Naive thymus-derived CD4-positive, alpha-beta T cell (primary cell): ENCODE measurements at regions not wholly inside any gene's neighbourhood (a gene's known extent, or its start where the extent isn't known, plus 50 kb on each side); places are given as distances from the start of the nearest gene placed in this dataset.

ENCODE experiments used
- ATAC-seq: fragments of 150-1000 bp; cut with Tn5 transposase; 2 replicates; pipeline ENCODE4 v1.10.0; 2021; ENCODE audit warnings: mild to moderate bottlenecking, moderate library complexity
- CTCF ChIA-PET: fragments of 350-600 bp; sonication (Branson Sonifier 250); formaldehyde crosslinking; loops from one replicate; lab custom pipeline; 2021; ENCODE audit warnings: antibody characterized with exemption; lab: Charles Lee
- POLR2A ChIA-PET: fragments of 350-600 bp; sonication (Branson Sonifier 250); formaldehyde crosslinking; loops from one replicate; lab custom pipeline; 2021; ENCODE audit warnings: antibody characterized with exemption, inconsistent platforms; lab: Charles Lee
- DNase-seq, 9 donors: peaks; one replicate each; pipeline versions ENCODE4 v3.0.0 to v3.0.0-alpha.2; 2020 to 2022; ENCODE audit warnings: mixed read lengths in 1 of 9
- H3K27ac ChIP-seq: one replicate; pipeline ENCODE4 v1.7.0; 2013; ENCODE audit warnings: mild to moderate bottlenecking, low read depth, low read length, moderate library complexity
- H3K27me3 ChIP-seq, 2 donors: one replicate each; pipeline ENCODE4 v1.7.0; 2013; ENCODE audit warnings: low read length in 2 of 2, mild to moderate bottlenecking in 2 of 2, moderate library complexity in 2 of 2; ENCODE audit not compliant: control insufficient read depth in 2 of 2, insufficient read depth in 2 of 2
- H3K36me3 ChIP-seq, 3 experiments: 1 replicate in 2 of 3; 2 replicates in 1 of 3; pipeline ENCODE4 v1.7.0; 2013; ENCODE audit warnings: low read length in 3 of 3, mild to moderate bottlenecking in 3 of 3, moderate library complexity in 1 of 3; ENCODE audit not compliant: insufficient read depth in 3 of 3, control insufficient read depth in 2 of 3
- H3K4me1 ChIP-seq, 2 donors: one replicate each; pipeline ENCODE4 v1.7.0; 2013; ENCODE audit warnings: low read length in 2 of 2, mild to moderate bottlenecking in 2 of 2, moderate library complexity in 1 of 2; ENCODE audit not compliant: control insufficient read depth in 2 of 2, insufficient read depth in 2 of 2
- H3K4me3 ChIP-seq: 2 replicates; pipeline ENCODE4 v1.7.0; 2013; ENCODE audit warnings: mild to moderate bottlenecking, low read length
- H3K9me3 ChIP-seq, 3 experiments: 1 replicate in 2 of 3; 2 replicates in 1 of 3; pipeline ENCODE4 v1.7.0; 2013; ENCODE audit warnings: low read length in 3 of 3; ENCODE audit not compliant: control insufficient read depth in 2 of 3
- H3K27ac Mint-ChIP-seq, 9 donors: one replicate each; pipeline ENCODE4 v1.8.0; 2020 to 2022; ENCODE audit warnings: mixed read lengths in 9 of 9, mild to moderate bottlenecking in 8 of 9, moderate library complexity in 5 of 9, inconsistent platforms in 2 of 9
- H3K27me3 Mint-ChIP-seq, 5 donors: one replicate each; pipeline ENCODE4 v1.8.0; 2021 to 2022; ENCODE audit warnings: mixed read lengths in 5 of 5, mild to moderate bottlenecking in 1 of 5
- H3K36me3 Mint-ChIP-seq, 5 donors: one replicate each; pipeline ENCODE4 v1.8.0; 2020 to 2022; ENCODE audit warnings: mixed read lengths in 5 of 5, mild to moderate bottlenecking in 3 of 5, inconsistent platforms in 1 of 5
- H3K4me1 Mint-ChIP-seq, 7 donors: one replicate each; pipeline ENCODE4 v1.8.0; 2020 to 2022; ENCODE audit warnings: mixed read lengths in 7 of 7, mild to moderate bottlenecking in 3 of 7, inconsistent platforms in 1 of 7
- H3K4me3 Mint-ChIP-seq, 10 donors: one replicate each; pipeline ENCODE4 v1.8.0; 2020 to 2022; ENCODE audit warnings: mild to moderate bottlenecking in 10 of 10, mixed read lengths in 10 of 10, moderate library complexity in 6 of 10, inconsistent platforms in 2 of 10
- H3K9me3 Mint-ChIP-seq, 11 donors: one replicate each; pipeline ENCODE4 v1.8.0; 2020 to 2022; ENCODE audit warnings: mixed read lengths in 11 of 11, mild to moderate bottlenecking in 4 of 11, inconsistent platforms in 1 of 11, moderate library complexity in 1 of 11
- intact Hi-C, 2 donors: fragments of 100-400 bp; cut with micrococcal nuclease; formaldehyde crosslinking; loops; one replicate each; pipeline ENCODE4 v1.15.1; 2023

DNA sequence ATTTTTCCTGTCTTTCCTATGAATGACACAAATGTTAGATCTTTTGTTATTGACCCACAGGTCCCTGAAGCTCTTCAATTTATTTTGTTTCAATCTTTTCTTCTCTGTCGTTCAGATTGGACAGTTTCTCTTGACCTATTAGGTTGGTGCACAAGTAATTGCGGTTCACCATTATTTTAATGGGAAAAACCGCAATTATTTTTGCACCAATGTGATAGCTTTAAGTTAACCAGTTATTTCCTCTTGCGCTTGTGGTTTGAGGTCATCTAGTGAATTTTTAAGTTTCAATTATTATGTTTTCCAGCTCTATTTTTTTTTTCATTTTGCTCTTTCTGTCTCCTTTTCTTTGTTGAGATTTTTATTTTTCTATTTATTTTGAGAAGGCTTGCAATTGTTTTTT, 399.2 kb downstream of the INHBA start:
- Mint-ChIP-seq H3K27me3 (no peaks in the 10 kb centered on the region), H3K27ac (no peak overlapping the region), H3K9me3 (peaks cover 0 to 5% (median 1%) of the 10 kb centered on the region in 11 donors), H3K36me3 (no peaks in the 10 kb centered on the region), H3K4me3 (no peak overlapping the region), H3K4me1 (no peaks in the 10 kb centered on the region)
- H3K9me3 ChIP-seq, result no peaks in the 10 kb centered on the region
- DNase-seq (no peak), ATAC-seq (no peak)
- no peaks in the 10 kb centered on the region for H3K36me3 ChIP-seq
- no peaks in the 10 kb centered on the region for H3K27me3 ChIP-seq
- H3K4me3 ChIP-seq, result no peak overlapping the region
- no peak overlapping the region for H3K27ac ChIP-seq
- intact Hi-C loops, result no loop called here
- no peaks in the 10 kb centered on the region for H3K4me1 ChIP-seq
- CTCF ChIA-PET, result no interaction called here
- POLR2A ChIA-PET, result no interaction called here

DNA sequence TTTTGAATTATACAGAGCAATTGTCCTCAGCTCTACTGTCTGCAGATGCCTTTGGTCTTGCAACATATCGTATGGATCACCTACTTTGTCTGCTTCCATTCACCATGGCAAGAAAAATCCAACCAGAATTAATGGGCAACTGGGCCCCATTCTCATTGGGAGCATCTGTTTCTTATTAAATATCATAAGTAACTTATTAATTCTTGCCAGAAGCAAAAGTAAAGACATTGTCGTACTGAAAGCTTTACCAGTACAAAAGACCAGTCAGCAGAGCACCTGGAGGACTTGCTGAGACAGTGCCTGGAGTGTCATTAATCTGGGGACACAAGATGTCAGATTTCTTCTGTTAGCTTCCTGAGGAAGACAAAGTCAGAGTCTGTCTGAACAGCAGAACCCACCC, 404.5 kb downstream of the INHBA start:
- no peak overlapping the region for H3K27ac ChIP-seq
- ChIA-PET POLR2A (no interaction called here), CTCF (no interaction called here)
- Mint-ChIP-seq H3K4me3 (no peak overlapping the region), H3K36me3 (no peaks in the 10 kb centered on the region), H3K27ac (no peak overlapping the region), H3K9me3 (peaks cover 0 to 7% (median 3%) of the 10 kb centered on the region in 11 donors), H3K4me1 (no peaks in the 10 kb centered on the region), H3K27me3 (no peaks in the 10 kb centered on the region)
- H3K9me3 ChIP-seq, result no peaks in the 10 kb centered on the region
- intact Hi-C loops, result no loop called here
- H3K4me1 ChIP-seq, result no peaks in the 10 kb centered on the region
- no peaks in the 10 kb centered on the region for H3K27me3 ChIP-seq
- no peak overlapping the region for H3K4me3 ChIP-seq
- no peaks in the 10 kb centered on the region for H3K36me3 ChIP-seq
- ATAC-seq (no peak), DNase-seq (no peak)

DNA sequence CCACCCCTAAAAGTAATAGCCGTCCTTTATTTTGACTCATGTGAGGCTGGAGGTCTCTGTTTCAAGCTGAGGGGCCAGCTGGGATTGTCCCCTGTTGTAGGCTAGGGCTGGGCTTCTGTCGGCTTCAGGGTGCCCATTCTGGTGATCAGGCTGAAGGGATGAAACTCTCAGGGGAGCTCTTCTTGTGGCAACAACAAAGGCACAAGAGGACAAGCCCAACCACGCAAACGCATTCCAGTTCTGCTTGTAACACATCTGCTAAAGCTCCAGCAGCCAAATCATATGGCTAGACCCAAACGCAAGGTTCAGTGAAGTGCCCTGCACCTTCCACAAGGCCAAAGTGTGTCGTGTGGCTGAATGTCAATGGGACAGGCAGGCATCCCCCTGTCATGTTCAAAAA, 405.7 kb downstream of the INHBA start:
- H3K4me3 Mint-ChIP-seq, result no peak overlapping the region
- H3K27ac Mint-ChIP-seq, result no peak overlapping the region
- no peak overlapping the region for H3K4me3 ChIP-seq
- ATAC-seq, result no peak
- H3K4me1 ChIP-seq, result no peaks in the 10 kb centered on the region
- POLR2A ChIA-PET, result no interaction called here
- intact Hi-C loops, result no loop called here
- H3K9me3 Mint-ChIP-seq, result peaks cover 0 to 8% (median 3%) of the 10 kb centered on the region in 11 donors
- H3K36me3 Mint-ChIP-seq, result no peaks in the 10 kb centered on the region
- H3K9me3 ChIP-seq, result no peaks in the 10 kb centered on the region
- H3K27ac ChIP-seq, result no peak overlapping the region
- H3K27me3 Mint-ChIP-seq, result no peaks in the 10 kb centered on the region
- H3K4me1 Mint-ChIP-seq, result no peaks in the 10 kb centered on the region
- no peaks in the 10 kb centered on the region for H3K36me3 ChIP-seq
- no peaks in the 10 kb centered on the region for H3K27me3 ChIP-seq
- no peak for DNase-seq
- CTCF ChIA-PET, result no interaction called here

DNA sequence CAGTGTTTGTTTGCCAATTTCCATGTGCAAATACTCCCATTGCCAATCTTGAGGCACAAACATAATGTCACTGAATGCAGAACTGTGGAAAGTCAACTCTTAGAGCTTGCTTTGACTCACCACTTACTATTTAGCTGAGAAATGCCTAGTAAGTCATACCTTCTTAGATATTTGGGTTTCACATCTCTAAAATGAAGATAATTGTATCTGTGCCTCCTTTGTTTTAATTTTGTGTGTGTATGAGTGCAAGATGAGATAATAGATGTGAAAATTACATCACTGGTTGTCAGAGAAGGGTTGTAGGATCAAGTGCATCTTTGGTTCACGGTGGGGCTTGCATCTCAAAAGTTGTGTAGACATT, 407.5 kb downstream of the INHBA start:
- intact Hi-C loops, result no loop called here
- Histone ChIP-seq H3K27ac (no peak overlapping the region), H3K4me3 (no peak overlapping the region), H3K27me3 (no peaks in the 10 kb centered on the region), H3K36me3 (no peaks in the 10 kb centered on the region), H3K9me3 (no peaks in the 10 kb centered on the region), H3K4me1 (no peaks in the 10 kb centered on the region)
- no peak for DNase-seq
- H3K27me3 Mint-ChIP-seq, result no peaks in the 10 kb centered on the region
- POLR2A ChIA-PET, result no interaction called here
- H3K4me3 Mint-ChIP-seq, result no peak overlapping the region
- ATAC-seq, result no peak
- H3K27ac Mint-ChIP-seq, result no peak overlapping the region
- peaks cover 0 to 7% (median 0%) of the 10 kb centered on the region in 11 donors for H3K9me3 Mint-ChIP-seq
- H3K4me1 Mint-ChIP-seq, result no peaks in the 10 kb centered on the region
- H3K36me3 Mint-ChIP-seq, result no peaks in the 10 kb centered on the region
- CTCF ChIA-PET, result no interaction called here

DNA sequence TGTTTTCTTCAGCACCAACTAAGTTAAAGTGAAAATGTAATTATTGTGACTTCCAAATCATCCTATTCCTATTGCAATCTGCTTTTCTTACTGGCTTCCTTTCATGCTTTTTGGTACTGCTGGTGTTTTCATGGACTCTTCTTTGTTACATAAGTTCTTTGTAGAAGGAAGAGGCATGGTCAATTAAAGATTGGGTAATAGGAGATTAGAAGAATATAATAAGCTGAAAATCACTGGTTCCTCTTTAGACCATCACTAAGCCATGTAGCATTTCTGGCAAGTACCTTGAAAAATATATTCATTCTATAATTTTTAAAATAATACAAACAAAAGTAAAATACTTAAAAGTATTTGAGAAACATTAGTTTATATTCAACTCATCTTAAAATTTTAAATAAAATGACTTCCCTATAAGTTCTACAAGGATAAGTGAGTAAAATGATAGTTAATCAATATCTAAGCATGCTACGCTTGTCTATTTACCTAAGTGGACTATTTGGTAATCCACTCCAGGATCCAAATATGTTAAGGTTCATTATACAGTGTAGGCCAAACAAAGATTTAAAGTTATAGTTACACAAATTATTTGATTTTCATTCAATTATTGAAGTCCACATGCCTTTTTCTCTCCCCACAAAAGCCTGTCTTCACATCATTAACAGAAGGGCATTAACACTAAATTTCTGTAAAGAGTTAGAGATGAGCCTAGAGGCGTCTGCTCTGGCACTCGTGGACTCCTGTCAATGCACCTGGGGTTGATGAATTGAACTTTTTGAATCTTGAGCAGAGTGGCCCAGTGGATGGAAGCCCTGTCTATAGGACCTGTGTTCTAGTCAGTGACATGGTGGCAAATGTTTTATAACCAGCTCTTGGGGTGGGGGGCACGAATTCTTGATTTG, 408.1 kb downstream of the INHBA start:
- no peaks in the 10 kb centered on the region for H3K36me3 Mint-ChIP-seq
- Histone ChIP-seq H3K4me3 (no peak overlapping the region), H3K27ac (no peak overlapping the region), H3K4me1 (no peaks in the 10 kb centered on the region), H3K36me3 (no peaks in the 10 kb centered on the region), H3K27me3 (no peaks in the 10 kb centered on the region), H3K9me3 (no peaks in the 10 kb centered on the region)
- ChIA-PET POLR2A (no interaction called here), CTCF (no interaction called here)
- no peak for ATAC-seq
- intact Hi-C loops, result no loop called here
- no peak overlapping the region for H3K27ac Mint-ChIP-seq
- no peak overlapping the region for H3K4me3 Mint-ChIP-seq
- peaks cover 0 to 7% (median 0%) of the 10 kb centered on the region in 11 donors for H3K9me3 Mint-ChIP-seq
- H3K27me3 Mint-ChIP-seq, result no peaks in the 10 kb centered on the region
- no peak for DNase-seq
- no peaks in the 10 kb centered on the region for H3K4me1 Mint-ChIP-seq

DNA sequence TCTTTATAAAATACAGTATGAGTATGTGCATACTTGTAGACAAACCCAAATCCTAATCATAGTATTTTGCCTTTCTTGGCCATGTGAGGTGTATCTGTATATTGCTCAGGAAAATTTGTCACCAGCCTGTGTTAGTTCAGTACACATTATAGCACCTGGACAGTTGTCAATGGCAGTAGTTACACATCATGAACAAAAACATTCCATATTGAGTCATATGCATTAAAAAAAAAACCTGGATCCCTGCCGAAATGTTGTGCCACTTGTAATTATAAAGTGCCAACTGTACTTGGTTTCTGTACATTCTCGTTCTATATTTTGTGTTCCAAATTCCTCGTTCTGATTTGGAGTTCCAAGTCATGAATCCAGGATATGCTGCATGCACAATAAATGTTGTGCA, 410.4 kb downstream of the INHBA start:
- no peak overlapping the region for H3K27ac Mint-ChIP-seq
- CTCF ChIA-PET, result interaction anchor here (0.6 kb wide), 1 partner anchor 451 kb away, joined by 3 read pairs; no protein-coding TSS in a partner anchor
- DNase-seq (no peak), ATAC-seq (no peak)
- Histone ChIP-seq H3K4me3 (no peak overlapping the region), H3K4me1 (no peaks in the 10 kb centered on the region), H3K27me3 (no peaks in the 10 kb centered on the region), H3K27ac (no peak overlapping the region), H3K9me3 (no peaks in the 10 kb centered on the region), H3K36me3 (no peaks in the 10 kb centered on the region)
- POLR2A ChIA-PET, result no interaction called here
- no peaks in the 10 kb centered on the region for H3K4me1 Mint-ChIP-seq
- intact Hi-C loops, result no loop called here
- no peak overlapping the region for H3K4me3 Mint-ChIP-seq
- no peaks in the 10 kb centered on the region for H3K36me3 Mint-ChIP-seq
- peaks cover 0 to 10% (median 3%) of the 10 kb centered on the region in 11 donors for H3K9me3 Mint-ChIP-seq
- no peaks in the 10 kb centered on the region for H3K27me3 Mint-ChIP-seq
